ENCODE measurements at regions not wholly inside any gene's neighbourhood (a gene's known extent, or its start where the extent isn't known, plus 50 kb on each side); places are given as distances from the start of the nearest gene placed in this dataset.
"Not testable (repeated sequence)": the region's sequence is repeated elsewhere in the genome, so short reads cannot be mapped to it uniquely, and the experiment has no call there.

DNA sequence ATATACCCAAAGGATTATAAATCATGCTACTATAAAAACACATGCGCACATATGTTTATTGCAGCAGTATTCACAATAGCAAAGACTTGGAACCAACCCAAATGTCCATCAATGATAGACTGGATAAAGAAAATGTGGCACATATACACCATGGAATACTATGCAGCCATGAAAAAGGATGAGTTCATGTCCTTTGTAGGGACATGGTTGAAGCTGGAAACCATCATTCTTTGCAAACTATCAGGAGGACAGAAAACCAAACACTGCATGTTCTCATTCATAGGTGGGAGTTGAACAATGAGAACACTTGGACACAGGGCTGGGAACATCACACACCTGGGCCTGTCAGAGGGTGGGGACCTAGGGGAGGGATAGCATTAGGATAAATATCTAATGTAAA is 98.9 kb upstream of the BCHE start:
- not testable (repeated sequence) for H2AFZ ChIP-seq (ENCODE audit: low read length, unreplicated experiment); H3K4me3 ChIP-seq (ENCODE audit: low read depth, low read length); H3K27ac ChIP-seq (ENCODE audit: low read depth, low read length); H3K36me3 ChIP-seq (ENCODE audit: insufficient read depth, low read length); H3K4me1 ChIP-seq (ENCODE audit: control insufficient read depth, insufficient read depth, low read length, unreplicated experiment); H3K79me2 ChIP-seq (ENCODE audit: control insufficient read depth, insufficient read depth, low read length, unreplicated experiment); H3K27me3 ChIP-seq (ENCODE audit: insufficient read depth, low read length)

DNA sequence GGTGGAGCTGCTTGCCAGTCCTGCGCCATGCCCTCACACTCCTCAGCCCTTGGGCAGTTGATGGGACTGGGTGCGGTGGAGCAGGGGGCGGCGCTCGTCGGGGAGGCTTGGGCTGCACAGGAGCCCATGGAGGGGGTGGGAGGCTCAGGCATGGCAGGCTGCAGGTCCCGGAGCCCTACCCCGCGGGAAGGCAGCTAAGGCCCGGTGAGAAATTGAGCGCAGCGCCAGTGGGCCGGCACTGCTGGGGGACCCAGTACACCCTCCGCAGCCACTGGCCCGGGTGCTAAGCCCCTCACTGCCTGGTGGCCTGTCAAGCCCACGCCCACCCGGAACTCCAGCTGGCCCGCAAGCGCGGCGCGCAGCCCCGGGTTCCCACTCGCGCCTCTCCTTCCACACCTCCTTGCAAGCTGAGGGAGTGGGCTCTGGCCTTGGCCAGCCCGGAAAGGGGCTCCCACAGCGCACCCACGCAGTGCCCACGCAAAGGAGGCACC is 87.1 kb upstream of the BCHE start:
- H3K27me3 ChIP-seq (ENCODE audit: insufficient read depth, low read length); H3K4me1 ChIP-seq (ENCODE audit: control insufficient read depth, insufficient read depth, low read length, unreplicated experiment); H3K79me2 ChIP-seq (ENCODE audit: control insufficient read depth, insufficient read depth, low read length, unreplicated experiment); H3K36me3 ChIP-seq (ENCODE audit: insufficient read depth, low read length); H2AFZ ChIP-seq (ENCODE audit: low read length, unreplicated experiment); H3K27ac ChIP-seq (ENCODE audit: low read depth, low read length); H3K4me3 ChIP-seq (ENCODE audit: low read depth, low read length): not testable (repeated sequence)

DNA sequence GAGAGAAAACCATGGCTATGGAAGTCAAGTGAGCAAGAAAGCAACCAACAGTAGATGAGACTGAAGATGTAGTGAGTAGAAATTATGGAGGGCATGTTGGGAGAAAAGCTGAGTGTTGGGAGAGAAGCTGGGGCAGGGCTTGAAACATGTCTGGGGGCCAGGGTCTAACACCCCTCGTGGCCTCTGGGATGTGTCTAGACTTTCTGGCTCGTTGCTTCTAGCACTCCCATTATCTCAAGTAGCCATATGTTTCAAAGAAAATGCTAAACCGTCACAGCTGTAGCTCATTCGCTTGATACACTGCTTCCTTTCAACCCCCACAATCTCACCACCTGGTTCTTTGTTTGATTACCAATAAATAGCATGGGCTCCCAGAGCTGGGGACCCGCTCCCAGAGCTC is 83.8 kb upstream of the BCHE start:
- no peaks in the 10 kb centered on the region for H3K79me2 ChIP-seq (ENCODE audit: control insufficient read depth, insufficient read depth, low read length, unreplicated experiment)
- H3K27me3 ChIP-seq (ENCODE audit: insufficient read depth, low read length) = no peaks in the 10 kb centered on the region
- no peak overlapping the region for H3K4me3 ChIP-seq (ENCODE audit: low read depth, low read length)
- no peak overlapping the region for H2AFZ ChIP-seq (ENCODE audit: low read length, unreplicated experiment)
- no peak overlapping the region for H3K27ac ChIP-seq (ENCODE audit: low read depth, low read length)
- no peaks in the 10 kb centered on the region for H3K36me3 ChIP-seq (ENCODE audit: insufficient read depth, low read length)
- no peaks in the 10 kb centered on the region for H3K4me1 ChIP-seq (ENCODE audit: control insufficient read depth, insufficient read depth, low read length, unreplicated experiment)

DNA sequence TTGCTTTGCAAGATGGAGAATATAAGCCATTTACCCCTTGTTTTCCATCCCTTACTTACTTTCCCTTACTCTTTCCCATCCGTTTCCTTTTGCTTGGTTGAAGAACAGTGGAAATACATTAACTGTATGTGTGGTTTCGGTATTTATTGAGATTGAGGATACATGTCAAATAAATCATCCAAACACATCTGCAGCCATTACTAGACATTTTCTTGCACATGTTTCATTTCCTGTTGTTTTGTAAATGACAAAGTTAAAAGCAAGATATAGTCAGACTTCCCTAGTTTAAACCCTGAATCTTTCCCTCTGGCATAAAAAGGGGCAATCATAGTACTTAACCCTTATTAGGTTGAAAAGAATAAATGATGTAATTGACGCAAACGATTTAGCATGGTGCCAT is 82.1 kb upstream of the BCHE start:
- Histone ChIP-seq H3K4me1 (ENCODE audit: control insufficient read depth, insufficient read depth, low read length, unreplicated experiment) (no peaks in the 10 kb centered on the region), H3K36me3 (ENCODE audit: insufficient read depth, low read length) (no peaks in the 10 kb centered on the region)

DNA sequence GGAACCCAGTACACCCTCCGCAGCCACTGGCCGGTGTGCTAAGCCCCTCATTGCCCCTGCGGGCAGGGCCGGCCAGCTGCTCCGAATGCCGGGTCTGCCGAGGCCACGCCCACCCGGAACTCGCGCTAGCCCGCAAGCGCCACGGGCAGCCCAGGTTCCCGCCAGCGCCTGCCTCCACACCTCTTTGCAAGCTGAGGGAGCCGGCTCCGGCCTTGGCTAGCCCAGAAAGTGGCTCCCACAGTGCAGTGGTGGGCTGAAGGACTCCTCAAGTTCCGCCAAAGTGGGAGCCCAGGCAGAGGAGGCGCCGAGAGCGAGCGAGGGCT is 81.4 kb upstream of the BCHE start:
- H3K27me3 ChIP-seq (ENCODE audit: insufficient read depth, low read length) = no peaks in the 10 kb centered on the region
- H3K36me3 ChIP-seq (ENCODE audit: insufficient read depth, low read length) = no peaks in the 10 kb centered on the region
- no peak overlapping the region for H2AFZ ChIP-seq (ENCODE audit: low read length, unreplicated experiment)
- no peaks in the 10 kb centered on the region for H3K4me1 ChIP-seq (ENCODE audit: control insufficient read depth, insufficient read depth, low read length, unreplicated experiment)
- H3K4me3 ChIP-seq (ENCODE audit: low read depth, low read length) = no peak overlapping the region
- no peaks in the 10 kb centered on the region for H3K79me2 ChIP-seq (ENCODE audit: control insufficient read depth, insufficient read depth, low read length, unreplicated experiment)
- no peak overlapping the region for H3K27ac ChIP-seq (ENCODE audit: low read depth, low read length)

More for the DNA sequence above, 82.1 kb upstream of the BCHE start:
- Histone ChIP-seq H3K27me3 (ENCODE audit: insufficient read depth, low read length) (no peaks in the 10 kb centered on the region), H3K4me3 (ENCODE audit: low read depth, low read length) (no peak overlapping the region), H3K79me2 (ENCODE audit: control insufficient read depth, insufficient read depth, low read length, unreplicated experiment) (no peaks in the 10 kb centered on the region), H2AFZ (ENCODE audit: low read length, unreplicated experiment) (no peak overlapping the region), H3K27ac (ENCODE audit: low read depth, low read length) (no peak overlapping the region)

DNA sequence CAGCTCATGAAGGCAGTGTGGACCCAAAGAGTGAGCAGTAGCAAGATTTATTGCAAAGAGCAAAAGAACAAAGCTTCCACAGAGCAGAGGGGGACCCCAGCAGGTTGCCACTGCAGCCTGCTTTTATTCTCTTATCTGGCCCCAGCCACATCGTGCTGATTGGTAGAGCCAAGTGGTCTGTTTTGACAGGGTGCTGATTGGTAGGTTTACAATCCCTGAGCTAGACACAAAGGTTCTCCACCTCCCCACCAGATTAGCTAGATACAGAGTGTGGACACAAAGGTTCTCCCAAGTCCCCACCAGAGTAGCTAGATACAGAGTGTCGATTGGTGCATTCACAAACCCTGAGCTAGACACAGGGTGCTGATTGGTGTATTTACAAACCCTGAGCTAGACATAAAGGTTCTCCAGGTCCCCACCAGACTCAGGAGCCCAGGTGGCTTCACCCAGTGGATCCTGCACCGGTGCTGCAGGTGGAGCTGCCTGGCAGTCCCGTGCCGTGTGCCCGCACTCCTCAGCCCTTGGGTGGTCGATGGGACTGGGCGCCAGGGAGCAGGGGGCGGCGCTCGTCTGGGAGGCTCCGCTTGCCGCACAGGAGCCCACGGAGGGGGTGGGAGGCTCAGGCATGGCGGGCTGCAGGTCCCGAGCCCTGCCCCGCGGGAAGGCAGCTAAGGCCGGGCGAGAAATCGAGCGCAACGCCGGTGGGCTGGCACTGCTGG is 80.9 kb upstream of the BCHE start:
- not testable (repeated sequence) for H2AFZ ChIP-seq (ENCODE audit: low read length, unreplicated experiment); H3K27ac ChIP-seq (ENCODE audit: low read depth, low read length); H3K79me2 ChIP-seq (ENCODE audit: control insufficient read depth, insufficient read depth, low read length, unreplicated experiment)

DNA sequence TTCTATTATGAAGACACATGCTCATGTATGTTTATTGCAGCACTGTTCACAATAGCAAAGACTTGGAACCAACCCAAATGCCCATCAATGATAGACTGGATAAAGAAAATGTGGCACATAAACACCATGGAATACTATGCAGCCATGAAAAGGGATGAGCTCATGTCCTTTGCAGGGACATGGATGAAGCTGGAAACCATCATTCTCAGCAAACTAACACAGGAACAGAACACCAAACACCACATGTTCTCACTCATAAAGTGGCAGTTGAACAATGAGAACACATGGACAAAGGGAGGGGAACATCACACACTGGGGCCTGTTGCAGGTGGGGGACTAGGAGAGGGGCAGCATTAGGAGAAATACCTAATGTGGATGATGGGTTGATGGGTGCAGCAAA is 77.9 kb upstream of the BCHE start:
- not testable (repeated sequence) for H3K36me3 ChIP-seq (ENCODE audit: insufficient read depth, low read length); H3K27ac ChIP-seq (ENCODE audit: low read depth, low read length); H3K27me3 ChIP-seq (ENCODE audit: insufficient read depth, low read length); H3K79me2 ChIP-seq (ENCODE audit: control insufficient read depth, insufficient read depth, low read length, unreplicated experiment); H3K4me3 ChIP-seq (ENCODE audit: low read depth, low read length); H3K4me1 ChIP-seq (ENCODE audit: control insufficient read depth, insufficient read depth, low read length, unreplicated experiment); H2AFZ ChIP-seq (ENCODE audit: low read length, unreplicated experiment)

More for the DNA sequence above, 80.9 kb upstream of the BCHE start:
- H3K4me3 ChIP-seq (ENCODE audit: low read depth, low read length); H3K27me3 ChIP-seq (ENCODE audit: insufficient read depth, low read length); H3K36me3 ChIP-seq (ENCODE audit: insufficient read depth, low read length); H3K4me1 ChIP-seq (ENCODE audit: control insufficient read depth, insufficient read depth, low read length, unreplicated experiment): not testable (repeated sequence)

DNA sequence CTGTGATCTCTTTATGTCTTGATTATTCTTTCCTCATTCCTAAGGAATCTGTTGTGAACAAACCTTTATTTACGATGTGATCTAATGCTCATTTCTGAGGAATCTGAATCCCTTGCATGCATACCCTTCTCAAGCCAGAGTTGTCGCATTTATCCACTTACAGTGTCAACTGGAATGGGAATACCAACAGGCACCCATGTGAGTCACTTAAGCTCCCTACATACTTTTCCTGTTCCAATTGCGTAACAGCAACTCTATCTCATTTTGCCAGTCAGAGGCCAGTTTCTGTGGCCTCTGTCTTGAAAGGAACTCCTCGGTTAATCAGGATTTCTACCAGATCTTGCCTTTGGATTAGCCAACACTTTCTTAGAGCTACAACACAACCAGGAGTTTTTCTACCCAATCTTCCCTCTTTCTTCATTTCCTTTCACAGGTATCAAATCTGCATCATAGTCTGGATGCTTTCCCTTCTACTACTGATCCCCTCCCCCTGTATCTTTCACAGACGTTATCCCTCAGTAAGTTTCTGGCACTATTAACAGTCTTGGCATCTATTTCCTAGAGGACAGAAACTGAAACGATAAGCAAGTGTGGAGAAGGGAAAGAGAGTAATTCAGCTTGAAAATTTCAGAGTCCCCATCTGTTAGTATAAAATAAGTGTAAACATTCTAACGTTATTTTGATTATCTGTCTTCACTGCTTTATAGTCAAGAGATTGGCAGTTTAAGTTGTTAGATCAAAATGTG is 66.8 kb upstream of the BCHE start:
- H3K79me2 ChIP-seq (ENCODE audit: control insufficient read depth, insufficient read depth, low read length, unreplicated experiment) = no peaks in the 10 kb centered on the region
- H3K27ac ChIP-seq (ENCODE audit: low read depth, low read length) = no peak overlapping the region
- H3K4me1 ChIP-seq (ENCODE audit: control insufficient read depth, insufficient read depth, low read length, unreplicated experiment) = no peaks in the 10 kb centered on the region
- no peaks in the 10 kb centered on the region for H3K27me3 ChIP-seq (ENCODE audit: insufficient read depth, low read length)
- H3K4me3 ChIP-seq (ENCODE audit: low read depth, low read length) = no peak overlapping the region
- H2AFZ ChIP-seq (ENCODE audit: low read length, unreplicated experiment) = no peak overlapping the region
- no peaks in the 10 kb centered on the region for H3K36me3 ChIP-seq (ENCODE audit: insufficient read depth, low read length)

DNA sequence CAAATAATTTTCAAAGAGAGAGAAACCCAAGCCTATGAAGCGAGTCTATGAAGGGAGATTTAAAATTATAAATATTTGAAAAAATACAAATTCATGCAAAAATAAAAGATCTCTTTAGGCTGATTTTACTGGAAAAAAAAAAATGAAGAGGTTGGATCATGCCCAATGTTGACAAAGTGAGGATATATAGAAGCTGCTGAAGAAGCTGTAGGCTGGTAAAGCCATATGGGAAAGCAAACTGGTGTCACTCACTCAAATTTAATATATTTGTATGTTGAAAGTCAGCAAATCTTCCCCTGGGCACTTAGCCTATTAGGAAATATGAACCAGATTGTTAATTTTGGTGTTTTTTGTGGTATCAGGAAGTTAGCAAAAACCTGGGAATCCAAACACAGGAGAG is 61.8 kb upstream of the BCHE start:
- no peak overlapping the region for H3K27ac ChIP-seq (ENCODE audit: low read depth, low read length)
- no peaks in the 10 kb centered on the region for H3K36me3 ChIP-seq (ENCODE audit: insufficient read depth, low read length)
- H2AFZ ChIP-seq (ENCODE audit: low read length, unreplicated experiment) = no peak overlapping the region
- H3K4me3 ChIP-seq (ENCODE audit: low read depth, low read length) = no peak overlapping the region
- H3K4me1 ChIP-seq (ENCODE audit: control insufficient read depth, insufficient read depth, low read length, unreplicated experiment) = no peaks in the 10 kb centered on the region
- no peaks in the 10 kb centered on the region for H3K27me3 ChIP-seq (ENCODE audit: insufficient read depth, low read length)
- no peaks in the 10 kb centered on the region for H3K79me2 ChIP-seq (ENCODE audit: control insufficient read depth, insufficient read depth, low read length, unreplicated experiment)

DNA sequence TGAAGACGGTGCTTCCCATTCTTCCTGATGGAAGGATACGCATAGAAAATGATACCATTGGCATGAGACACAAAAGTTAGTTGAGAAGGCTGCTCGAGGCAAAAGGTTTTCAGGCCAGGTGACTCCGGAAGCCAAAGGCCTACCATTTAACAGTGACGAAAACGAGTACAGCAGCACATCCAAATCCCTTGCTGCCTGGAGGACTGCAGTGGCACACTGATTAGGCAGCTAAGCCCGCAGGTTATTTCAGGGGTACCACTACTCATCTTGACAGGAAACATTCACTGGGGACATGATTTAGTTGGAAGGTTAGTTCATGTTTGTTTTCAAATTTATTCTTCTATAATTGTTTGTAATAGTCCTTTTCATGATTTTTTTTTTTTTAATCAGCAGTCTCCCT is 59.9 kb upstream of the BCHE start:
- no peaks in the 10 kb centered on the region for H3K36me3 ChIP-seq (ENCODE audit: insufficient read depth, low read length)
- no peak overlapping the region for H2AFZ ChIP-seq (ENCODE audit: low read length, unreplicated experiment)
- H3K79me2 ChIP-seq (ENCODE audit: control insufficient read depth, insufficient read depth, low read length, unreplicated experiment) = no peaks in the 10 kb centered on the region
- no peaks in the 10 kb centered on the region for H3K27me3 ChIP-seq (ENCODE audit: insufficient read depth, low read length)
- H3K4me1 ChIP-seq (ENCODE audit: control insufficient read depth, insufficient read depth, low read length, unreplicated experiment) = no peaks in the 10 kb centered on the region
- no peak overlapping the region for H3K4me3 ChIP-seq (ENCODE audit: low read depth, low read length)
- H3K27ac ChIP-seq (ENCODE audit: low read depth, low read length) = no peak overlapping the region

DNA sequence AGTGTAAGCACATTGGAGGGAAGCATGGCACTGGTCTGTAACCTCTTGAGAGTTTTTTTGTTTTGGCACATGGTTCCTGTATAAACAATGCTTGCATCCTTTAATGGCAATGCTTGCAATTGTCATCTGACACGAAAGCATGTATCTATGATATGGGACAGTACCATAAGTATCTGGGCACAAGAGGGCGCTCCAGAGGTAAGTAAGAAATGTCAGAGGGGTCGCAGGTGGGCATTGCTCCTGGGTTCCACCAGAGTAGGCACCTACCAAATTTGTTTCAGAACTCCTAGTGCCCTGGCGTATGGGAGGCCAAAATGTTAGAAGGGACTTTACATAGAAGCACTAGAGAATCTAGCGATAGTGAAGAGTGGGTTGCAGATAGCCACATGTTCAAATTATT is 58.7 kb upstream of the BCHE start:
- H3K27ac ChIP-seq (ENCODE audit: low read depth, low read length) = no peak overlapping the region
- H3K27me3 ChIP-seq (ENCODE audit: insufficient read depth, low read length) = no peaks in the 10 kb centered on the region
- no peak overlapping the region for H2AFZ ChIP-seq (ENCODE audit: low read length, unreplicated experiment)
- no peaks in the 10 kb centered on the region for H3K36me3 ChIP-seq (ENCODE audit: insufficient read depth, low read length)
- H3K79me2 ChIP-seq (ENCODE audit: control insufficient read depth, insufficient read depth, low read length, unreplicated experiment) = no peaks in the 10 kb centered on the region
- no peaks in the 10 kb centered on the region for H3K4me1 ChIP-seq (ENCODE audit: control insufficient read depth, insufficient read depth, low read length, unreplicated experiment)
- no peak overlapping the region for H3K4me3 ChIP-seq (ENCODE audit: low read depth, low read length)
